ENCODE measurements at regions not wholly inside any gene's neighbourhood (a gene's known extent, or its start where the extent isn't known, plus 50 kb on each side); places are given as distances from the start of the nearest gene placed in this dataset.
"Not testable (repeated sequence)": the region's sequence is repeated elsewhere in the genome, so short reads cannot be mapped to it uniquely, and the experiment has no call there.

DNA sequence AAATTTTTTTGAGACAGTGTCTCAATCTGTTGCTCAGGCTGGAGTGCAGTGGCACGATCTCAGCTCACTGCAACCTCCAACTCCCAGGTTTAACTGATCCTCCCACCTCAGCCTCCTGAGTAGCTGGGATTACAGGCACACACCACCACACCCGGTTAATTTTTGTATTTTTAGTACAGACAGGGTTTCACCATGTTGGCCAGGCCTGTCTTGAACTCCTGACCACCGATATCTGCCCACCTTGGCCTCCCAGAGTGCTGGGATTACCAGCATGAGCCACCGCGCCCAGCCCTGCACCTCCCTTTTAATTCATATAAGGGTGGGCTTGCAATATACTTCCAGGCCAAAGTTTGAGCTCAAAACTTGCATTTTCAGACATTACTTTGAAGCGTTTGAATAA lies 223.9 kb downstream of the CRLF2 start:
- TF ChIP-seq, protein P1, sequence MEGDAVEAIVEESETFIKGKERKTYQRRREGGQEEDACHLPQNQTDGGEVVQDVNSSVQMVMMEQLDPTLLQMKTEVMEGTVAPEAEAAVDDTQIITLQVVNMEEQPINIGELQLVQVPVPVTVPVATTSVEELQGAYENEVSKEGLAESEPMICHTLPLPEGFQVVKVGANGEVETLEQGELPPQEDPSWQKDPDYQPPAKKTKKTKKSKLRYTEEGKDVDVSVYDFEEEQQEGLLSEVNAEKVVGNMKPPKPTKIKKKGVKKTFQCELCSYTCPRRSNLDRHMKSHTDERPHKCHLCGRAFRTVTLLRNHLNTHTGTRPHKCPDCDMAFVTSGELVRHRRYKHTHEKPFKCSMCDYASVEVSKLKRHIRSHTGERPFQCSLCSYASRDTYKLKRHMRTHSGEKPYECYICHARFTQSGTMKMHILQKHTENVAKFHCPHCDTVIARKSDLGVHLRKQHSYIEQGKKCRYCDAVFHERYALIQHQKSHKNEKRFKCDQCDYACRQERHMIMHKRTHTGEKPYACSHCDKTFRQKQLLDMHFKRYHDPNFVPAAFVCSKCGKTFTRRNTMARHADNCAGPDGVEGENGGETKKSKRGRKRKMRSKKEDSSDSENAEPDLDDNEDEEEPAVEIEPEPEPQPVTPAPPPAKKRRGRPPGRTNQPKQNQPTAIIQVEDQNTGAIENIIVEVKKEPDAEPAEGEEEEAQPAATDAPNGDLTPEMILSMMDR (IDR thresholded peaks at IDR 0.05) = not testable (repeated sequence)
- not testable (repeated sequence) for TF ChIP-seq POLR2A, POLR2AphosphoS5 (IDR thresholded peaks at IDR 0.05)

Measured in breast epithelium (tissue), 3 donors.